Naive B cell (primary cell): ENCODE measurements at regions not wholly inside any gene's neighbourhood (a gene's known extent, or its start where the extent isn't known, plus 50 kb on each side); places are given as distances from the start of the nearest gene placed in this dataset.
A peak's percentile ranks its signal among the peaks of the same experiment; 100 is the strongest.

Source experiments
- ATAC-seq, 2 donors: fragments of 150-1000 bp; cut with Tn5 transposase; 2 replicates each; pipeline ENCODE4 v1.10.0; 2021; ENCODE audit warnings: low read depth in 2 of 2, mild to moderate bottlenecking in 2 of 2, moderate library complexity in 2 of 2
- DNase-seq: peaks from one replicate; pipeline ENCODE4 v3.0.0; 2022
- H3K27ac Mint-ChIP-seq, 6 donors: one replicate each; pipeline ENCODE4 v1.8.0; 2020 to 2022; ENCODE audit warnings: mild to moderate bottlenecking in 6 of 6, mixed read lengths in 6 of 6, moderate library complexity in 5 of 6, inconsistent platforms in 2 of 6
- H3K27me3 Mint-ChIP-seq, 3 donors: one replicate each; pipeline ENCODE4 v1.8.0; 2021 to 2022; ENCODE audit warnings: mixed read lengths in 3 of 3, mild to moderate bottlenecking in 1 of 3
- H3K36me3 Mint-ChIP-seq, 2 donors: one replicate each; pipeline ENCODE4 v1.8.0; 2020 to 2022; ENCODE audit warnings: mixed read lengths in 2 of 2, inconsistent platforms in 1 of 2, mild to moderate bottlenecking in 1 of 2
- H3K4me1 Mint-ChIP-seq, 3 donors: one replicate each; pipeline ENCODE4 v1.8.0; 2020 to 2022; ENCODE audit warnings: mixed read lengths in 3 of 3, inconsistent platforms in 1 of 3, mild to moderate bottlenecking in 1 of 3, moderate library complexity in 1 of 3
- H3K4me3 Mint-ChIP-seq, 8 donors: one replicate each; pipeline ENCODE4 v1.8.0; 2020 to 2022; ENCODE audit warnings: mild to moderate bottlenecking in 8 of 8, mixed read lengths in 8 of 8, moderate library complexity in 8 of 8, inconsistent platforms in 2 of 8
- H3K9me3 Mint-ChIP-seq, 7 donors: one replicate each; pipeline ENCODE4 v1.8.0; 2020 to 2022; ENCODE audit warnings: mixed read lengths in 7 of 7, mild to moderate bottlenecking in 5 of 7, inconsistent platforms in 2 of 7, moderate library complexity in 1 of 7

DNA sequence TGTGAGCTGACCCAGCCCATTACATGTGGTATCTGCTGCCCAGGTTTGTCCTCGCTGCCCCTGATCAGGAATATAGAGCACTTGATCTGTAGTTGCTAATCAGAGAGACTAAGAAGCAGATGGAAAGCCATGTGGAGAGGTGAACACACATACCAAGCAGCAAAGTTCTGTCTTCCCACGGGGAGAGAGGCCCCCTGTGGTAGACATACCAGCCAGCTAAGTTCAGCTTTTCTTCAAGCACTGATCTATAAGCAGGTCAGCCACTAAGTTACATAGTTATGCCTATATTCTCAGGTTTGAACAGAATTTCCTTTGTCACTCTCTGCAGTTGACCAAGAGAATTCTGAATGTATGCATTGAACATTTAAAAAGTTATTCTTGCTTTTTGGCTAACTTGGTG, 76.4 kb downstream of the DDX3Y start:
- Mint-ChIP-seq H3K27ac (no peak overlapping the region), H3K9me3 (no peaks in the 10 kb centered on the region), H3K4me3 (no peak overlapping the region), H3K4me1 (no peaks in the 10 kb centered on the region), H3K36me3 (no peaks in the 10 kb centered on the region), H3K27me3 (no peaks in the 10 kb centered on the region)
- ATAC-seq, result no peak
- no peak for DNase-seq

DNA sequence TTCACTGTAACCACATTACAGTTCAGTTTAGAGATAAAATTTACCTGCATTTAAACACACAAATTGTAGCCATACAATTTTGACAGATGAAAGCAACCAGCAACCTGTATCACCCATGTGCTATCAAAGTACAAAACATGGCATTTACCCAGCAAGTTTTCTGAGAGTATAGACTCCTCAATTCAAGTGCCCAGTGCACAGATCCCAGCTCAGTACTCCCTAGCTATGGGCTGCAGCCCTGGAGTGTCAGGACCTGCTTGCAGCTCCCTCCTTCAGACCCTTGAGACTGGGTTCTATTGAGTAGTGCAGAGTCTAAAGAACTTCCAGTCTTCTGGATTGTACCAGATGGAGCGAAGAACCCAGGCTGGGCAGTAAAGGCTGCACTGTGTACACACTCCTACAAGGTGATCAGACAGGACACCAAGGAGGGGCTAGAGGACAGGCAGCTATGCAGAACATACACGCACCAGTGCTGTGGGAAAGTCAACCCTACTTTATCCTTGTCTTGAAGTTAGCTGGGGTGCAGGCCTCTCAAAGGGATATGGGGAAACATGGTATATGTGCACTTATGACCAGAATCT, 77.7 kb downstream of the DDX3Y start:
- Mint-ChIP-seq H3K9me3 (no peaks in the 10 kb centered on the region), H3K27me3 (no peaks in the 10 kb centered on the region), H3K27ac (no peak overlapping the region), H3K36me3 (no peaks in the 10 kb centered on the region), H3K4me3 (no peak overlapping the region), H3K4me1 (no peaks in the 10 kb centered on the region)
- ATAC-seq, result no peak
- no peak for DNase-seq

DNA sequence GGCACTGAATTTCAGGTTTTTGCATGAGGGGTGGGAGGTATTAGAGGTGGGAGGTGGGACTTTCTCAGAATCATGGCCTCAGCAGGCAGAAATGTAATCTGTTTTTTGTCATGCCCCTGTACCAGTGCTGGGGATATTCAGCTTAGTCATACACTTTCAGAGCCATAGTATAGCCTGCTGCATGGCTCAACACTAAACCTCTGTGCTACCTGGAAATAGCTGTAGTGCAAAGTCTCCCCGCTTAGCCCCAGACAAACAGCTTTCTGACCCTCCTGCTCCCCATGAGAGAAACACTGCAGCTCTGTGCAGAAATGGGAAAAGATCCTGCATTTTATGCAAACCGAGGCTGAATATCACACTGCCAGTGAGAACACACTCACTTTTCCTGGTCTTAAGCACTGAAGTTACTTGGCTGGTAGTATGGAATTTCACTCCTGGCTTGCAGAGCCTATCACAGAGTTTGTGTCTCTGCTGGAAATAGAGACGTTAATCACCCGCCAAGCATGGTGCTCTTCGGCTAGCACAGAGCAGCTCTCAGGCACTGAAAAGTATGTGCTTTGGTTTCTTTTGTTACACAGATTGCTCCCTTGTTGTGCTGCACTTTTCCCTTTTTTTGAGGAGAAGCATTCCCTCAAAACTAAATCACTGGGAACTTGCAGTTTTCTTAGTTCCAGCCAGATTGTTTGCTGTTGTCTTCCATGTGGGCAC, 80.1 kb downstream of the DDX3Y start:
- H3K36me3 Mint-ChIP-seq, result no peaks in the 10 kb centered on the region
- H3K4me1 Mint-ChIP-seq, result no peaks in the 10 kb centered on the region
- DNase-seq, result no peak
- peaks cover 0 to 4% (median 0%) of the 10 kb centered on the region in 3 donors for H3K27me3 Mint-ChIP-seq
- no peak overlapping the region for H3K27ac Mint-ChIP-seq
- peaks cover 0 to 5% (median 0%) of the 10 kb centered on the region in 7 donors for H3K9me3 Mint-ChIP-seq
- no peak for ATAC-seq
- H3K4me3 Mint-ChIP-seq, result no peak overlapping the region

DNA sequence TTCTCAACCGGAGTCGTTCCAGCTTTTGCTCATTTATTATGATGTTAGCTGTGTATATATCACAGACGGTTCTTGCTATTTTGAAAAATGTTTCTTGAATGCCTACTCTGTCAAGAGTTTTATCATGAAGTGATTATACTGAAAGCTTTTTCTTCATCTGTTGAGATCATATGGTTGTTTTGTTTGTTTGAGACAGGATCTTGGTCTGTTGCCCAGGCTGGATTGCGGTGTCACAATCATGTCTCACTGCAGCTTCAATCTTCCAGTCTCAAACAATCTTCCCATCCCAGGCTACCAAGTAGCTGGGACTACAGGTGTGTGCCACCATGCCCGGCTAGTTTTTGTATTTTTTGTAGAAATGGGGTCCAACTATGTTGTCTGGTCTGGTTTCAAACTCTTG, 112.8 kb downstream of the DDX3Y start:
- Mint-ChIP-seq H3K27me3 (peaks cover 0 to 6% (median 0%) of the 10 kb centered on the region in 3 donors), H3K9me3 (peaks cover 0 to 2% (median 0%) of the 10 kb centered on the region in 7 donors), H3K4me3 (no peak overlapping the region), H3K27ac (no peak overlapping the region), H3K4me1 (no peaks in the 10 kb centered on the region), H3K36me3 (no peaks in the 10 kb centered on the region)
- ATAC-seq, result no peak
- no peak for DNase-seq

DNA sequence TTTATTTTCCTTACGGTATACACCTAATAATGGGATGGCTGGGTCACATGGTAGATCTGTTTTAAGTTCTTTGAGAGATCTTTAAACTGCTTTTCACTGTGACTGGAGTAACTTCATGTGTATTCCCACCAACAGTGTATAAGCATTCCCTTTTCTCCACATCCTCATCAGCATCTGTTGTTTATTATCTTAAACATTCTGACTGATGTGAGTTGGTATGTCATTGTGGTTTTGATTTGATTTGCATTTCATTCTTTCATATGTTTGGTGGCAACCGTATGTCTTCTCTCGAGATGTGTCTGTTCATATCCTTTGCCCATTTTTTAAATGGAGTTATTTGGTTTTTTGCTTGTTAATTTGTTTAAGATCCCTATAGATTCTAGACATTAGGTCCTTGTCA, 114.8 kb downstream of the DDX3Y start:
- no peaks in the 10 kb centered on the region for H3K9me3 Mint-ChIP-seq
- no peaks in the 10 kb centered on the region for H3K4me1 Mint-ChIP-seq
- no peak overlapping the region for H3K4me3 Mint-ChIP-seq
- peaks cover 0 to 6% (median 0%) of the 10 kb centered on the region in 3 donors for H3K27me3 Mint-ChIP-seq
- H3K27ac Mint-ChIP-seq, result no peak overlapping the region
- H3K36me3 Mint-ChIP-seq, result no peaks in the 10 kb centered on the region
- ATAC-seq (no peak), DNase-seq (no peak)

DNA sequence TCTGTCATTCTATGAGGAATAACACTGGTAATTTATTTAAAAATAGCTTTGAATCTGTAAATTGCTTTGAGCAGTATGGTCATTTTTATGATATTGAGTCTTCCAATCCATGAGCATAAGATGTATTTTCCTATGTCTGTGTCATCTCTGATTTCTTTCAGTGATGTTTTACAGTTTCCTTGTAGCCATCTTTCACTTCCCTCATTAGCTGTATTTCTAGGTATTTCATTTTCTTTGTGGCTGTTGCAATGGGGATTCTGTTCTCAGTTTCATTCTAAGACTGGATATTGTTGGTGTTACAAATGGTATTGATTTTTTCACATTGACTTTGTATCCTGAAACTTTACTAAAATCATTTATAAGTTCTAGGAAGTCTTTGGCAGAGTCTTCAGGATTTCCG, 116.2 kb downstream of the DDX3Y start:
- no peak overlapping the region for H3K4me3 Mint-ChIP-seq
- no peaks in the 10 kb centered on the region for H3K36me3 Mint-ChIP-seq
- DNase-seq (no peak), ATAC-seq (no peak)
- H3K4me1 Mint-ChIP-seq, result no peaks in the 10 kb centered on the region
- peaks cover 0 to 6% (median 0%) of the 10 kb centered on the region in 3 donors for H3K27me3 Mint-ChIP-seq
- H3K27ac Mint-ChIP-seq, result no peak overlapping the region
- no peaks in the 10 kb centered on the region for H3K9me3 Mint-ChIP-seq

DNA sequence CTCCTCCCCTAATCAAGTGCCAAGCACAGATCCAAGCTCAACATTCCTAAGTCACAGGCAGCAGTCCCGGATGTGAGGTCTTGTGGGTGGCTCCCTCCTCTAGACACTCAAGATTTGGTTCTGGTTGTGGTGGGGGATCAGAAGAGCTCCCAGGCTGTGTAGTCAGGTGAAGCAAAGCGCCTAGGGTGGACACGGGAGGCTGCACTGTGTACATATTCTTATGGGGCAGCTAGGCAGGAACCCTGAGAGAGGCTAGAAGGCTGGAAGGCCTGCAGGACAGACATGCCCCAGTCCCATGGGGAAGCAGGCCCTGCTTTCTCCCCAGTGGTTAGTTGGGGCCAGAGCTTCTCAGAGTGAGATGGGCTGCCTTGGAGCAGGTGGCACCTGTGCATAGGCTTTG, 118.9 kb downstream of the DDX3Y start:
- ATAC-seq (no peak), DNase-seq (no peak)
- no peak overlapping the region for H3K27ac Mint-ChIP-seq
- no peaks in the 10 kb centered on the region for H3K36me3 Mint-ChIP-seq
- H3K9me3 Mint-ChIP-seq, result no peaks in the 10 kb centered on the region
- H3K4me1 Mint-ChIP-seq, result no peaks in the 10 kb centered on the region
- no peak overlapping the region for H3K4me3 Mint-ChIP-seq
- no peaks in the 10 kb centered on the region for H3K27me3 Mint-ChIP-seq

DNA sequence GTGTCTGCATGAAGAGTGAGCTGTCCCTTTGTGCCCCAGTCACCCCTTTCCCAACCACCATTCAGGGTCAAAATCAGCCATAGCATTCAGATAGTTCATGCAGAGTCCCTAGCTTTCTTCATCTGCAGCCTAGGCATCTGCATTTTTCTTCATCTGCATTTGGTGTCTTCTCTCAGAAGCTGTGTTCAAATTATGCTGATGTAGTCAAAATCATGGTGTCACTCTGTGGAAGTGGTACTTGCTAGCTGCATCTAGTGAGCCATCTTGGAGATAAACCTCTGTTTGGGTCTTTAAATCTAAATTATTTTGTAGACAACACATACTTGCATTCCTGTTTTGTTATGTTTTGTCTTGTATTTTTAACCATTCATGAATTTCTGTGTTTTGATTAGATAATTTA, 119.8 kb downstream of the DDX3Y start:
- Mint-ChIP-seq H3K4me1 (no peaks in the 10 kb centered on the region), H3K4me3 (no peak overlapping the region), H3K27ac (no peak overlapping the region), H3K27me3 (no peaks in the 10 kb centered on the region), H3K9me3 (no peaks in the 10 kb centered on the region), H3K36me3 (no peaks in the 10 kb centered on the region)
- no peak for DNase-seq
- no peak for ATAC-seq

DNA sequence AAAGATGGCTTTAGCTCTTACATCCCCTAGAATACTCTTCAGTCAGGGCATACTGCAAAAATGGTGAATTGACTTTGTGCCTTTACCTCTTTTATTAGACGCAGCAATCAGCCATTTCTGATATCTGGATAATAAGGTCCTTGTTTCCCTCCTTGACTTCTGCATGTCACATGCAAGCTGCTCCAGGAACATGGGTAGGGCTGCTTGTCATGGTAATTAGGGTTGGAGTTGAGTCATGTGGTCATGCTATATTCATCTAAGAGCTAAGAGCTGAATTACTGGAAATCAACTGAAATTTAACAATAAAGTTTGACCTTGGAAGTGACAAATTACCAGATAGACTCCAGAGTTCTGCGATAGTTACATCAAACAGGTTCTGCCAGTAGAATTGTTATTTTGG, 122.2 kb downstream of the DDX3Y start:
- DNase-seq (no peak), ATAC-seq (no peak)
- Mint-ChIP-seq H3K4me1 (no peaks in the 10 kb centered on the region), H3K4me3 (no peak overlapping the region), H3K9me3 (peaks cover 0 to 2% (median 0%) of the 10 kb centered on the region in 7 donors), H3K27ac (no peak overlapping the region), H3K36me3 (no peaks in the 10 kb centered on the region), H3K27me3 (no peaks in the 10 kb centered on the region)

DNA sequence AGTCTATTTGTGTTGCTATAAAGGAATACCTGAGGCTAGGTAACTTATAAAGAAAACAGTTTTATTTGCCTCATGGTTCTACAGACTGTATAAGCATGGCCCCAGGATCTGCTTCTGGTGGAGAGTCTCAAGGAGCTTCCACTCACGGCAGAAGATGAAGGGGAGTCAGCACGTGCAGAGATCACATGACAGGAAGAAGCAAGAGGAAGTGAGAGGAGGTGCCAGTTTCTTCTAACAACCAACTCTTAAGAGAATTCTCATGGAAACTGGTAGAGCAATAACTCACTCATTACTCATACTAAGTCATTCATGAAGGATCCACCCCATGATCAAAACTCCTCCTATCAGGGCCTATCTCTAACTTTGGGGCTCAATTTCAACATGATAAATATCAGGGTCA, 135.6 kb downstream of the DDX3Y start:
- no peaks in the 10 kb centered on the region for H3K36me3 Mint-ChIP-seq
- ATAC-seq (no peak), DNase-seq (no peak)
- H3K27ac Mint-ChIP-seq, result peak overlapping the region in 1 of 6 donors; percentile 88
- H3K4me1 Mint-ChIP-seq, result no peaks in the 10 kb centered on the region
- peaks cover 0 to 9% (median 6%) of the 10 kb centered on the region in 3 donors for H3K27me3 Mint-ChIP-seq
- no peak overlapping the region for H3K4me3 Mint-ChIP-seq
- peaks cover 0 to 11% (median 0%) of the 10 kb centered on the region in 7 donors for H3K9me3 Mint-ChIP-seq

DNA sequence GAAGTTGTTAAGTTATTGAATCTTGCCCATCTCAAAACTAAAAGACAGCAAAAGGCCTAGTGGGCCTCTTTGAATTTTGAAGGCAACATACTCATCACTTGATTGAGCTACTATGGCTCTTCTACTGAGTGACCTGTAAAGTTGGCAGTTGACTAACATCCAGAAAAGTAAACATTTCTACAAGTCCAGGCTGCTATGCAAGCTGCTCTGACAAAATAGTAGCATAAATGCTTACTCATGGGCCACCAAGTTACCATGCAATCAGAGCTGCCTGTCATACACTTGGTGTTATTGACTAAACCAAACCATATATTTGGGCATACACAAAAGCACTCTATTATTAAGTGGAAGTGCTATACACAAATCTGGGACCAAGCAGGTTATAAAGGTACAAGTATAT, 148.8 kb downstream of the DDX3Y start:
- DNase-seq (no peak), ATAC-seq (no peak)
- H3K9me3 Mint-ChIP-seq, result peaks cover 0 to 2% (median 0%) of the 10 kb centered on the region in 7 donors
- H3K27me3 Mint-ChIP-seq, result no peaks in the 10 kb centered on the region
- no peaks in the 10 kb centered on the region for H3K36me3 Mint-ChIP-seq
- no peak overlapping the region for H3K4me3 Mint-ChIP-seq
- no peak overlapping the region for H3K27ac Mint-ChIP-seq
- no peaks in the 10 kb centered on the region for H3K4me1 Mint-ChIP-seq

DNA sequence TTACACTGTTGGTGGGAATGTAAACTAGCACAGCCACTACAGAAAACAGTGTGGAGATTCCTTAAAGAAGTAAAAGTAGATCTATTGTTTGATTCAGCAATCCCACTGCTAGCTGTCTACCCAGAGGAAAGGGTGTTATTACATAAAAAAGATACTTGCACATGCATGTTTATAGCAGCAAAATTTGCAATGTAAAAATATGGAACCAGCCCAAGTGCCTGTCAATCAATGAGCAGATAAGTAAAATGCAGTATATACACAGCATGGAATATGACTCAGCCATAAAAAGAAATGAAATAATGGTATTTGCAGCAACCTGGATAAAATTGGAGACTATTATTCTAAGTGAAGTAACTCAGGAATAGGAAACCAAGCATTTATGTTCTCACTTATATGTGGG, 161.7 kb downstream of the DDX3Y start:
- Mint-ChIP-seq H3K27me3 (no peaks in the 10 kb centered on the region), H3K36me3 (no peaks in the 10 kb centered on the region), H3K4me3 (no peak overlapping the region), H3K27ac (no peak overlapping the region), H3K9me3 (no peaks in the 10 kb centered on the region), H3K4me1 (no peaks in the 10 kb centered on the region)
- no peak for DNase-seq
- no peak for ATAC-seq

DNA sequence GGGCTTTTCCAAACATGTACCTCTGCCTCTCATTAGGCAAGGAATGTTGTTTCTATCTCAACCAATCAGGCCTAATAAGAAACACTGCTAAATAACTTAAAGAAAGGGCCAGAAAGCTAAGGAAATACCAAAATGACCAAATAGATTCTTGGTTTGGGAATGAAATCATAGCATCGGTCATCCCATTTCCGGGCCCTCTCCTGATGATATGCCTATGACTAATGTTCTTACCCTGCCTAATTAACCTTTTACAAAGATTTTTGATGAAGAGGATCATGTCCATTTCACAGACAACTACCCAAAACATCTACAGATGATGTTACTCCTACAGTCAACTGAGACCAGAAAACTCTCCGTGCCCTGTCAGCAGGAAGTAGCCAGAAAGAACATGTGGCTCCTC, 164.0 kb downstream of the DDX3Y start:
- Mint-ChIP-seq H3K27me3 (no peaks in the 10 kb centered on the region), H3K4me1 (no peaks in the 10 kb centered on the region)

DNA sequence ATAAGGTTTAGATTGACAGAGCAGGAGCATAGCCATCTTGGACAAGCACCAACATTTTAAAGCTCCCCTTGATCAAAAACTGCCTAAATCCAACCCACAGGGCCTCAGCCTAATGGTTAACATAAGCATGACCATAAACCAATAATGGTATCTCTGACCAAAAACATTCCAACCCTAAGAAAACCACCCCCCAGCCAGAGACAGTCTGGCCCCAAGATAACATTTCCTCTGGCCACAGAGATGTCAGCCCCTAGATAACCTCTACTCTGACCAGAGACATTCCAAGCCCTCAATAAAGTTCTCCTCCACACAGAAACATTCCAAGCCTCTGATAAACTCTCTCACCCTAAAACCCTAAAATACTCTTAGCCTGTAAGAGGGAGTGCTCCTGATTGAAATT, 164.4 kb downstream of the DDX3Y start:
- H3K27me3 Mint-ChIP-seq, result no peaks in the 10 kb centered on the region
- no peaks in the 10 kb centered on the region for H3K9me3 Mint-ChIP-seq
- DNase-seq, result no peak
- no peak for ATAC-seq
- H3K4me3 Mint-ChIP-seq, result no peak overlapping the region
- no peaks in the 10 kb centered on the region for H3K36me3 Mint-ChIP-seq
- no peak overlapping the region for H3K27ac Mint-ChIP-seq
- no peaks in the 10 kb centered on the region for H3K4me1 Mint-ChIP-seq

More for the DNA sequence above, 164.0 kb downstream of the DDX3Y start:
- H3K27ac Mint-ChIP-seq, result no peak overlapping the region
- ATAC-seq (no peak), DNase-seq (no peak)
- H3K9me3 Mint-ChIP-seq, result no peaks in the 10 kb centered on the region
- no peak overlapping the region for H3K4me3 Mint-ChIP-seq
- H3K36me3 Mint-ChIP-seq, result no peaks in the 10 kb centered on the region

DNA sequence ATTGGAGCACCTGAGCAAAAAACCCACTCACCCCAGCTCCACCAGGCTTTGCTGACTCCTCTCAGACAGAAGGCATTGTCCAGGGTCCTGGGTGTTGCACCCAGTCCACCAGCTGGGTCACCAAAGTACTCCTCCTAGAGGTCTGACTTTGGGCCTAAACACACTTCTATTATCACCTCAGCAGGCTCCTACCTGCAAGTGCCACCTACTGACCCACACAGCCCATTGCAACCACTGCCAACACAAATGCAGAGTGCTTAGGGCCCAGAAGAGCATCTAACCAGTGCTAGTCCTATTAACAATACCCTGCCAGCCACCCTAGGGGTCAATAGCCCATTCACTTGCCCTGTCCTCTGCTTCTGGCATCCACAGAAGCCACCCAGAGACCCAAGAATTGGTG, 178.1 kb downstream of the DDX3Y start:
- Mint-ChIP-seq H3K4me1 (no peaks in the 10 kb centered on the region), H3K27me3 (no peaks in the 10 kb centered on the region), H3K27ac (no peak overlapping the region), H3K36me3 (no peaks in the 10 kb centered on the region), H3K9me3 (no peaks in the 10 kb centered on the region), H3K4me3 (no peak overlapping the region)
- ATAC-seq (no peak), DNase-seq (no peak)
